ENCODE measurements at regions not wholly inside any gene's neighbourhood (a gene's known extent, or its start where the extent isn't known, plus 50 kb on each side); places are given as distances from the start of the nearest gene placed in this dataset.

GRCh38 chr18:53698907-53699306 is 525.6 kb downstream of the MBD2 start:
- TF ChIP-seq, protein P1, sequence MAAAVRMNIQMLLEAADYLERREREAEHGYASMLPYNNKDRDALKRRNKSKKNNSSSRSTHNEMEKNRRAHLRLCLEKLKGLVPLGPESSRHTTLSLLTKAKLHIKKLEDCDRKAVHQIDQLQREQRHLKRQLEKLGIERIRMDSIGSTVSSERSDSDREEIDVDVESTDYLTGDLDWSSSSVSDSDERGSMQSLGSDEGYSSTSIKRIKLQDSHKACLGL (CRISPR knock-in tag; IDR thresholded peaks at IDR 0.05; ENCODE audit: borderline replicate concordance, poor library complexity, severe bottlenecking) = no peak
- TF ChIP-seq ZNF140 (CRISPR knock-in tag; IDR thresholded peaks at IDR 0.05) (no peak), SMC3 (conservative IDR thresholded peaks at IDR 0.05; ENCODE audit: insufficient read depth, low read depth, low read length) (no peak), RFX5 (IDR thresholded peaks at IDR 0.05; ENCODE audit: low read depth, low read length) (no peak), BACH1 (tag; IDR thresholded peaks at IDR 0.05) (no peak), ZNF217 (CRISPR knock-in tag; IDR thresholded peaks at IDR 0.05) (no peak), ARID1B (IDR thresholded peaks at IDR 0.05) (no peak), ZNF282 (CRISPR knock-in tag; IDR thresholded peaks at IDR 0.05) (no peak), EP400 (IDR thresholded peaks at IDR 0.05) (no peak), ZBTB8A (IDR thresholded peaks at IDR 0.05; ENCODE audit: partially characterized antibody) (no peak), EP300 (IDR thresholded peaks at IDR 0.05; ENCODE audit: low read length) (no peak), HDAC6 (IDR thresholded peaks at IDR 0.05; ENCODE audit: low read depth, low read length) (no peak)
- TF ChIP-seq, protein P2, sequence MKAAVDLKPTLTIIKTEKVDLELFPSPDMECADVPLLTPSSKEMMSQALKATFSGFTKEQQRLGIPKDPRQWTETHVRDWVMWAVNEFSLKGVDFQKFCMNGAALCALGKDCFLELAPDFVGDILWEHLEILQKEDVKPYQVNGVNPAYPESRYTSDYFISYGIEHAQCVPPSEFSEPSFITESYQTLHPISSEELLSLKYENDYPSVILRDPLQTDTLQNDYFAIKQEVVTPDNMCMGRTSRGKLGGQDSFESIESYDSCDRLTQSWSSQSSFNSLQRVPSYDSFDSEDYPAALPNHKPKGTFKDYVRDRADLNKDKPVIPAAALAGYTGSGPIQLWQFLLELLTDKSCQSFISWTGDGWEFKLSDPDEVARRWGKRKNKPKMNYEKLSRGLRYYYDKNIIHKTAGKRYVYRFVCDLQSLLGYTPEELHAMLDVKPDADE (conservative IDR thresholded peaks at IDR 0.05; ENCODE audit: control insufficient read depth, low read depth, low read length) = no peak

Data from K562 (cell line).